DMS153 treated with DMSO at 0.1 percent for 48 hours (cell line): ENCODE measurements at regions not wholly inside any gene's neighbourhood (a gene's known extent, or its start where the extent isn't known, plus 50 kb on each side); places are given as distances from the start of the nearest gene placed in this dataset.

Experiments
- DNase-seq: peaks from one replicate; lab custom pipeline; 2025; ENCODE audit not compliant: unreplicated experiment; lab: John Stamatoyannopoulos, UW

- no peak for DNase-seq
Observed at GRCh38 chrX:40457406-40457805, 123.4 kb upstream of the ATP6AP2 start.

- DNase-seq = no peak
Observed at GRCh38 chrX:40452031-40452430, 128.7 kb upstream of the ATP6AP2 start.

DNA sequence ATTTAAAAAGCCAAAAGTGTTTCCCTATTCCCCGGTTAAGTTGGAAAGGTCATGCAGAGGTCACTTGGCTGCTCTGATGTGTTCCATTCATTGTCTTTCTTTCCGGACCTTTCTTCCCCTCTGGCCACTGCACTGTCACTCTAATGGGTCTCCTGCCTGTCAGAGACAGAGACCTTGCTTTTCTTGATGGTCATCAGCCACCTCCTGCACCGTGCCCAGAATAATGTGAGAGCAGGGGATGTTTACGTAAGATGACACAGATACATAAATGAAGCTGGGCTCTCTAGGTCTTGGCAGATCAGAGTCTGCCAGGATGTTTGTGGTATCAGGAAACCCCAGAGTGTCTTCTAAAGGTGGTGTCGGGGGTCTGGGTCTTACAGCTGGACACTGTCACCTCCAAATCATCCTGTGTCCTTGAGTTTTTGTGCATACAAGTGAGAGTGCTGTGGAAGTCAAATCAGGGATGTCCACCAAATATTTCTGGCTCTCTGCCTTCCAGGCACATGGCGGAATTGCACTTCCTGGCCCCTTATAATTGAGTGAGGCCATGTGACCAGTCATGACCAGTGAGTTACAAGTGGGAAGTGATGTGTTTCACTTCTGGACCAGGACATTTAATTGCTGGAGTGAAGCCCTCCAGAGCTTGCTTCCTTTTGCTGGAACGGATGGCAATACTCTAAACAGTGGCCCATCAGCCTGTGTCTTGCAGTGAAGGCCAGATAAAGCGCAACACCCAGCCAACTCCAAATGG, 130.6 kb upstream of the ATP6AP2 start:
- no peak for DNase-seq

- DNase-seq = no peak
Observed at GRCh38 chrX:40449396-40449795, 131.4 kb upstream of the ATP6AP2 start.

DNA sequence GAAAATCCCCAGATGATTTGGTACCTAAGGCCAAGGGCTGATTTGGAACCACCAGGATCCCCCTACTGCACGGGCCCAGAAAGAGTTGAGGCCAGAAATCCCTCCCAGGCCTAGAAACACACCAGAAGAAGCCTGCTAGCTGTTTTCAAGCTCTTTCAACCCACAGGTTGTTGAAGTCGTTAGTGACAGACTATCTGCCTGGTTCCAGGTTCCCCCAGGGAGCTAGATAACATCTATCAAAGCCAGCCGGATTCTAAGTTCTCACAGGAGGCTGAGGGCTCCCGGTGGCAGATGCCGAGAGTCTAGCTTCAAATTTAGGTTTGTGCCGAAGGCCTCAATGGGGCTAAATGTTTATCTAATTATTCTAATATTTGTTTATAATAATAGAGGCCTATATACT, 132.0 kb upstream of the ATP6AP2 start:
- DNase-seq = no peak

- no peak for DNase-seq
Observed at GRCh38 chrX:40446921-40447320, 133.8 kb upstream of the ATP6AP2 start.

DNA sequence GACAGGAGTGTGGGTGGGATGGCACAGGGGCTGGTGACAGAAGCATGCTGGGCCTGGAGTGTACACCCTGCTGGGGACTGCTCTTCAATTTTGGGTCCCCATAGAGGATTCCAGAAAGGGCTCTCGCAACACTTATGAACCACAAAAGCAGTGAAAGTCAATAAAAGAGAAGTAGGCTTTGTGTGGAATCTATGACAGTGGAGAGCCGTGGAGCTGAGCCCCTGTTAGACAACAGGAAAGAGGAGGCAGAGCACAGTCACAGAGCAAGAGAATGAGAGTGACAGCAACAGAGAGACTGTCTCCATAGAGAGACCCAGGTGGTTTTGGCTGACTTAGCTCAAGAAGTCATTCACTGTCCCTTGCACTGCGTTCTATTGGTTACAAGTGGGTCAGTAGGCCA, 135.1 kb upstream of the ATP6AP2 start:
- DNase-seq = no peak

- no peak for DNase-seq
Observed at GRCh38 chrX:40444798-40445496, 135.8 kb upstream of the ATP6AP2 start.

DNA sequence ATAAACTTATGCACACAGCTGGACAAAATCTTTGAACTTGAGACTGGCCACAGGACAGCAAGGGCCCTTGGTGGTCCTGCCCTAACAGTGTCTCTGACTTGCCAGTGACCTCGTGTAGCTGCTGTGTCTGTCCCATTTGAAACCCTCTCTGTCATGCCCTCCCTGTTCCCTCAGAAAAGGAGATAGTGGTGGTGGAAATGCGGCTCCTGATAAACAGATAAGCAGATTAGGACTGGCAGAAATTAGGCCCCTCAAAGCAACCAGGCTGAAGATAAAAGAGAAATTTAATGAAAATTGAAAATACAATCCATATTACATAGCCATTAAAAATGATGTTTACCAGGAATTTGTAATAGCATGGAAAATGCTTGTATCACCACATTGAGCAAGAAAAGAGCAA, 136.6 kb upstream of the ATP6AP2 start:
- DNase-seq = no peak

GRCh38 chrX:40440866-40441265, 139.9 kb upstream of the ATP6AP2 start:
- no peak for DNase-seq

DNA sequence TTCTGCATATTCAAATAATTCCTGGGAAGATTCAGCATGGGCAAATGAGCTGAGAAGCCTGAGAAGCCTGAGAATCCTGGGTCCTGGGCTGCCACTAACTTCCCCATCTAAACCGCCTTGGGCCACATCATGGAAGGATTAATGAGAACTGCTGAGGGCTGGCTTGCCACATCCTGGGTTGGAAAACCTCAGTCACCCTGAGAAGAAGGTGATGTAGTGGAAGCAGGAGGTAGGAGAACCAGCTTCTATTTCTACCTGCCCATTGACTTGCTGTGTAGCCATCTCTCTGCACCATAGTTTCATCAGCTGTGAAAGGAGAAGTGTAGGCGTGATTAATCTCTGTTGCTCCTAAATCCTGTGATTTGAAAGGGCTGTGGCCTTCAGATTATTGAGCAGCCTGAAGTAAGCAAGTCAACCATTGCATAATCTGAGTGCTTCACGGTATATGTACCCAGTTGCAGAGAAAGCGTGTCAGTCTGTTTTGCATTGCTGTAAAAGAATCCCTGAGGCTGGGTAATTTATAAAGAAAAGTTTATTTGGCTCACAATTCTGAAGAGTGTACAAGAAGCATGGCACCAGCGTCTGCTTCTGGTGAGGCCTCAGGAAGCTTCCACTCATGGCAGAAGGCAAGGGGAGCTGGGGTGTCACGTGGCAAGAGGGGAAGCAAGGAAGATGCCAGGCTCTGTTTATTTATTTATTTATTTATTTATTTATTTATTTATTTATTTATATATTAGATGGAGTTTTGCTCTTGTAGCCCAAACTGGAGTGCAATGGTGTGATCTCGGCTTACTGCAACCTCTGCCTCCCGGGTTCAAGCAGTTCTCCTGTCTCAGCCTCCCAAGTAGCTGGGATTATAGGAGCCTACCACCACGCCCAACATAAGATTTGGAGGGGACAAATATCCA, 140.9 kb upstream of the ATP6AP2 start:
- DNase-seq = no peak

DNA sequence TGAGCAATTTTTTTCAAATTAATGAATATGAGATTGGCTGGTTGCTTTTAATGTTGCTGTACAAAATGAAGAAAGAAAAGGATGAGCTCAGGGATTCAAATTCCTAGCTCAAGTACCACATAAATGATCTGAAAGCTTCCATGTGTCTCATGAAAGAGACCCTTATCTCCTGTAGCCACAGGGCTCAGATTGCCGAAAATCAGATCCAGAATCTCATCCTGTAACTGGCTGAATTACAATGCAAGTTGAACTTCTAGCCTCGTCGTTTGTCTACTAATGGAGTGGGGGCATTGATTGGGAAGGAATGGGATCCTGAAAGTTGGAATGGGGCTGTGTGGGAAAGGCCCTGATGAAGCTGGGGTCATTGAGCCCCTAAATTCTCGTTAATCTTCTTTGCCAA, 143.4 kb upstream of the ATP6AP2 start:
- DNase-seq = no peak

GRCh38 chrX:40434947-40435346, 145.8 kb upstream of the ATP6AP2 start:
- DNase-seq = peak; percentile 36

DNA sequence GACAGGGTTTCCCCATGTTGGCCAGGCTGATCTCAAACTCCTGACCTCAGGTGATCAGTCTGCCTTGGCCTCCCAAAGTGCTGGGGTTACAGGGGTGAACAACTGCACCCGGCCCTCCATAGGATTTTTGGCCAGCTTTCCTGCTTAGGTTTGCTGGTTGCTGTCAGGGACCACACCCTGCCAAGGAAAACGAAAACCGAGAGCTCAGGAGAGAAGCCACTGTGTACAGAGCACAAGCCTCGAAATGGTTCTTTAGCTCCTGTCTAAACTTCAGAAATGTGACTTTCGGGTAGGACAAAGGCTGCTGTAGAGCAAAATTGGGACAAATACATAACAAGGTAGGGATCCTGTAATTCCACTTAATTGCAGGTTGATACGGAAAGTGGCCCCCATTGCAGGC, 146.3 kb upstream of the ATP6AP2 start:
- no peak for DNase-seq

GRCh38 chrX:40433160-40433559, 147.6 kb upstream of the ATP6AP2 start:
- DNase-seq = no peak

DNA sequence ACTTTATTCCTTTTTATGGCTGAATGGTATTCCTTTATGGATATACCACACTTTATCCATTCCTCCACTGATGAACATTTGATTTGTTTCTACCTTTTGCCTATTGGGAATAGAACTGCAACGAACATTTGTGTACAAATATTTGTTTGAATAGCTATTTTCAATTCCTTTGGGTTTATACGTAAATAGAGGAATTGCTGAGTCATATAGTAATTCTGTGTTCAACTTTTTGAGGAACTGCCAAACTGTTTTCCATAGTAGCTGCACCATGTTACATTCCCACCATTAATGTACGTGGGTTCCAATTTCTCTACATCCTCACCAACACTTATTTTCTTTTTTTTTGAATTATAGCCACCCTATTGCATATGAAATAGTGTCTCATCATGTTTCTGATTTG, 156.5 kb upstream of the ATP6AP2 start:
- no peak for DNase-seq

DNA sequence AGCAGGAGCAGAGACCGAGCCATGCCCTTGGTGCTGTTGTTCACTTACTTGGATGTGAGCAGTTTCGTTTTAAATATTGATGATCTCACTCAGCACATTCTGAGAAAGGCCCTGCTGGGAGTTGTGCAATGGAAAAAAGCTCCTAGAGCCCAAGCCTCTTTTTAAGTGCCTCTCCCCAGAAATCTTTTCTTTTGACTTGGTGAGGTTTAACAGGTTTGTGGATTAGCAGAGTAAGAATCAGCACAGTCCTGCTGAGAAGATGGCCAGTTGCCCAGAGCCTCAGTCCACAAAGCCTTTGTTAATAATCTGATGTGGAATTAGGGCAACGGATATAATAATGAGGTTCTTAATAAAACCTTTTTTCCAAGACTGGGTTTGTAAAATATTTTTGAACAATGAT, 157.5 kb upstream of the ATP6AP2 start:
- DNase-seq = no peak

GRCh38 chrX:40422021-40422420, 158.7 kb upstream of the ATP6AP2 start:
- DNase-seq = no peak

GRCh38 chrX:40420899-40421729, 159.7 kb upstream of the ATP6AP2 start:
- DNase-seq = no peak

GRCh38 chrX:40418813-40419195, 162.0 kb upstream of the ATP6AP2 start:
- DNase-seq = no peak
